ENCODE measurements at regions not wholly inside any gene's neighbourhood (a gene's known extent, or its start where the extent isn't known, plus 50 kb on each side); places are given as distances from the start of the nearest gene placed in this dataset.

DNA sequence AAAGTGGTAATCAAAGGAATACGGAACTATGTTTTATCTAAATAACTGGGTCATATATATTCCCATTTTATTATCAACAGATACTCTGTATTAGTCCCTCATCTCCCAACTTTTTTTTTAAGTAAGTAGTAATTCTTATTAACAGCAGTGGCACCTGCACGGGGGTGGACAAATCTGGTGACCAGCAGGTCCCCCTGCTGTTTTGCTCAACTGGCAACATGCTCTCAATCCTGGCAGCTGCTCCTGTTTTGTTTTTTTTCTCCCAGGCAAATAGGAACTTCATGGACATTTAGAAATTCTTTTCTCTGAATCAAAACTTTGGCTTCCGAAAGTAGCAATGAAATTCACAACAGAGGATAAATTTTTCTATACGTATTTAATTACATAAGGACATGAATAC lies 193.5 kb downstream of the SS18 start:
- TF ChIP-seq, protein P1, sequence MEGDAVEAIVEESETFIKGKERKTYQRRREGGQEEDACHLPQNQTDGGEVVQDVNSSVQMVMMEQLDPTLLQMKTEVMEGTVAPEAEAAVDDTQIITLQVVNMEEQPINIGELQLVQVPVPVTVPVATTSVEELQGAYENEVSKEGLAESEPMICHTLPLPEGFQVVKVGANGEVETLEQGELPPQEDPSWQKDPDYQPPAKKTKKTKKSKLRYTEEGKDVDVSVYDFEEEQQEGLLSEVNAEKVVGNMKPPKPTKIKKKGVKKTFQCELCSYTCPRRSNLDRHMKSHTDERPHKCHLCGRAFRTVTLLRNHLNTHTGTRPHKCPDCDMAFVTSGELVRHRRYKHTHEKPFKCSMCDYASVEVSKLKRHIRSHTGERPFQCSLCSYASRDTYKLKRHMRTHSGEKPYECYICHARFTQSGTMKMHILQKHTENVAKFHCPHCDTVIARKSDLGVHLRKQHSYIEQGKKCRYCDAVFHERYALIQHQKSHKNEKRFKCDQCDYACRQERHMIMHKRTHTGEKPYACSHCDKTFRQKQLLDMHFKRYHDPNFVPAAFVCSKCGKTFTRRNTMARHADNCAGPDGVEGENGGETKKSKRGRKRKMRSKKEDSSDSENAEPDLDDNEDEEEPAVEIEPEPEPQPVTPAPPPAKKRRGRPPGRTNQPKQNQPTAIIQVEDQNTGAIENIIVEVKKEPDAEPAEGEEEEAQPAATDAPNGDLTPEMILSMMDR (IDR thresholded peaks at IDR 0.05), result no peak
- TF ChIP-seq POLR2A (IDR thresholded peaks at IDR 0.05), result no peak
